ENCODE measurements at regions not wholly inside any gene's neighbourhood (a gene's known extent, or its start where the extent isn't known, plus 50 kb on each side); places are given as distances from the start of the nearest gene placed in this dataset.
A peak's percentile ranks its signal among the peaks of the same experiment; 100 is the strongest.

- intact Hi-C loops (cut with DNase I) = loop anchor here in 4 of 10 donors (10.0 kb wide), 4 partner anchors 191 to 1091 kb away; no protein-coding TSS in a partner anchor
- Histone ChIP-seq H3K27me3 (peaks cover 0 to 6% (median 0%) of the 10 kb centered on the region in 7 donors), H3K9me3 (no peaks in the 10 kb centered on the region), H3K4me3 (no peak overlapping the region), H3K36me3 (no peaks in the 10 kb centered on the region), H3K27ac (no peak overlapping the region), H3K4me1 (no peaks in the 10 kb centered on the region)
- no peak for TF ChIP-seq CTCF (IDR thresholded peaks at IDR 0.05)
- DNase-seq (no peak), ATAC-seq (no peak)
- 72 to 76% methylated on average over 3 of the region's 3 CpGs for WGBS, 2 donors
These were observed 414.9 kb downstream of the TMEM114 start for GRCh38 chr16:8175411-8175810.

- no peaks in the 10 kb centered on the region for H3K4me1 ChIP-seq
- intact Hi-C loops (cut with DNase I) = loop anchor here in 6 of 10 donors (5.0 to 10.0 kb wide), 6 partner anchors 188 to 1146 kb away; no protein-coding TSS in a partner anchor
- H3K27me3 ChIP-seq = peaks cover 0 to 6% (median 0%) of the 10 kb centered on the region in 7 donors
- 23 to 25% methylated on average over 16 of the region's 16 CpGs for WGBS, 2 donors
- no peak overlapping the region for H3K4me3 ChIP-seq
- no peak overlapping the region for H3K27ac ChIP-seq
- DNase-seq = peak; percentile 52 to 56
- ATAC-seq = peak in 6 of 8 donors; percentile 38 to 80 (median 56)
- no peaks in the 10 kb centered on the region for H3K36me3 ChIP-seq
- TF ChIP-seq CTCF (IDR thresholded peaks at IDR 0.05) = peak; percentile 57 to 84 (median 79)
- H3K9me3 ChIP-seq = no peaks in the 10 kb centered on the region
These were observed 417.1 kb downstream of the TMEM114 start for GRCh38 chr16:8173111-8173644.

GRCh38 chr16:8172551-8172950 is 417.8 kb downstream of the TMEM114 start:
- intact Hi-C loops (cut with DNase I) = loop anchor here in 6 of 10 donors (5.0 to 10.0 kb wide), 6 partner anchors 188 to 1145 kb away; no protein-coding TSS in a partner anchor
- DNase-seq = no peak
- Histone ChIP-seq H3K36me3 (no peaks in the 10 kb centered on the region), H3K4me3 (no peak overlapping the region), H3K27me3 (peaks cover 0 to 5% (median 0%) of the 10 kb centered on the region in 7 donors), H3K4me1 (no peaks in the 10 kb centered on the region), H3K27ac (no peak overlapping the region), H3K9me3 (no peaks in the 10 kb centered on the region)
- 85% methylated on average over 7 of the region's 7 CpGs for WGBS, 2 donors
- TF ChIP-seq CTCF (IDR thresholded peaks at IDR 0.05) = no peak
- ATAC-seq = no peak

GRCh38 chr16:8168016-8168415 is 422.3 kb downstream of the TMEM114 start:
- ATAC-seq (no peak), DNase-seq (no peak)
- Histone ChIP-seq H3K4me1 (no peaks in the 10 kb centered on the region), H3K4me3 (no peak overlapping the region), H3K27ac (no peak overlapping the region), H3K36me3 (no peaks in the 10 kb centered on the region), H3K9me3 (no peaks in the 10 kb centered on the region), H3K27me3 (peaks cover 0 to 9% (median 0%) of the 10 kb centered on the region in 7 donors)
- intact Hi-C loops (cut with DNase I) = no loop called here
- no peak for TF ChIP-seq CTCF (IDR thresholded peaks at IDR 0.05)
- 71% methylated on average over 10 of the region's 10 CpGs for WGBS, 2 donors
